ENCODE measurements at regions not wholly inside any gene's neighbourhood (a gene's known extent, or its start where the extent isn't known, plus 50 kb on each side); places are given as distances from the start of the nearest gene placed in this dataset.

- DNase-seq (ENCODE audit: low spot score) = no peak
Observed at GRCh38 chr1:193348091-193348768, 161.8 kb upstream of the B3GALT2 start.

GRCh38 chr1:193346085-193346484 is 159.7 kb upstream of the B3GALT2 start:
- DNase-seq (ENCODE audit: low spot score) = no peak

GRCh38 chr1:193342811-193343210 is 156.4 kb upstream of the B3GALT2 start:
- no peak for DNase-seq (ENCODE audit: low spot score)

GRCh38 chr1:193340331-193340730 is 153.9 kb upstream of the B3GALT2 start:
- no peak for DNase-seq (ENCODE audit: low spot score)

- no peak for DNase-seq (ENCODE audit: low spot score)
Observed at GRCh38 chr1:193339401-193339800, 153.0 kb upstream of the B3GALT2 start.

- DNase-seq (ENCODE audit: low spot score) = peak; percentile 34
Observed at GRCh38 chr1:193338194-193338593, 151.8 kb upstream of the B3GALT2 start.

GRCh38 chr1:193335806-193336428 is 149.5 kb upstream of the B3GALT2 start:
- DNase-seq (ENCODE audit: low spot score) = no peak

GRCh38 chr1:193333166-193333565 is 146.8 kb upstream of the B3GALT2 start:
- DNase-seq (ENCODE audit: low spot score) = no peak

- no peak for DNase-seq (ENCODE audit: low spot score)
Observed at GRCh38 chr1:193326296-193326695, 139.9 kb upstream of the B3GALT2 start.

GRCh38 chr1:193325771-193326170 is 139.4 kb upstream of the B3GALT2 start:
- no peak for DNase-seq (ENCODE audit: low spot score)

GRCh38 chr1:193325042-193325441 is 138.6 kb upstream of the B3GALT2 start:
- DNase-seq (ENCODE audit: low spot score) = no peak

GRCh38 chr1:193322211-193322610 is 135.8 kb upstream of the B3GALT2 start:
- peak; percentile 43 for DNase-seq (ENCODE audit: low spot score)

- no peak for DNase-seq (ENCODE audit: low spot score)
Observed at GRCh38 chr1:193321242-193321840, 134.9 kb upstream of the B3GALT2 start.

- no peak for DNase-seq (ENCODE audit: low spot score)
Observed at GRCh38 chr1:193320270-193320669, 133.9 kb upstream of the B3GALT2 start.

GRCh38 chr1:193318347-193318746 is 131.9 kb upstream of the B3GALT2 start:
- no peak for DNase-seq (ENCODE audit: low spot score)

- no peak for DNase-seq (ENCODE audit: low spot score)
Observed at GRCh38 chr1:193313354-193314140, 127.1 kb upstream of the B3GALT2 start.

GRCh38 chr1:193312432-193312831 is 126.0 kb upstream of the B3GALT2 start:
- DNase-seq (ENCODE audit: low spot score) = no peak

GRCh38 chr1:193311226-193311948 is 125.0 kb upstream of the B3GALT2 start:
- no peak for DNase-seq (ENCODE audit: low spot score)

- no peak for DNase-seq (ENCODE audit: low spot score)
Observed at GRCh38 chr1:193310564-193310963, 124.2 kb upstream of the B3GALT2 start.

GRCh38 chr1:193309936-193310475 is 123.6 kb upstream of the B3GALT2 start:
- no peak for DNase-seq (ENCODE audit: low spot score)

GRCh38 chr1:193308438-193308837 is 122.0 kb upstream of the B3GALT2 start:
- DNase-seq (ENCODE audit: low spot score) = no peak

- DNase-seq (ENCODE audit: low spot score) = no peak
Observed at GRCh38 chr1:193306430-193306829, 120.0 kb upstream of the B3GALT2 start.

All from RKO (cell line).